Astrocyte (in vitro differentiated cells and primary cell): ENCODE measurements at regions not wholly inside any gene's neighbourhood (a gene's known extent, or its start where the extent isn't known, plus 50 kb on each side); places are given as distances from the start of the nearest gene placed in this dataset.

Source experiments
- DNase-seq: peaks from one replicate; pipeline ENCODE4 v3.0.0-alpha.2; 2010; ENCODE audit warnings: low read depth
- FAIRE-seq: peaks from 2 replicates; lab custom pipeline; 2011; peaks lifted over from hg19 to GRCh38; lab: Jason Lieb, UNC
- H2AFZ ChIP-seq: 2 replicates; pipeline ENCODE4 v1.6.0; 2012; ENCODE audit warnings: low read depth, low read length, inconsistent platforms
- H3K27ac ChIP-seq: 2 replicates; pipeline ENCODE4 v1.5.1; 2011; ENCODE audit warnings: low read depth, low read length, inconsistent platforms
- H3K27me3 ChIP-seq: 2 replicates; pipeline ENCODE4 v1.6.0; 2011; ENCODE audit warnings: low read length, inconsistent platforms; ENCODE audit not compliant: insufficient read depth
- H3K36me3 ChIP-seq: 2 replicates; pipeline ENCODE4 v1.5.1; 2011; ENCODE audit warnings: low read length, inconsistent platforms; ENCODE audit not compliant: insufficient read depth
- H3K4me1 ChIP-seq: 2 replicates; pipeline ENCODE4 v1.5.1; 2011; ENCODE audit warnings: low read length, inconsistent platforms; ENCODE audit not compliant: insufficient read depth
- H3K4me2 ChIP-seq: 2 replicates; pipeline ENCODE4 v1.6.0; 2012; ENCODE audit warnings: low read length, inconsistent platforms
- H3K4me3 ChIP-seq: 2 replicates; pipeline ENCODE4 v1.5.1; 2011; ENCODE audit warnings: low read depth, mild to moderate bottlenecking, low read length, inconsistent platforms; ENCODE audit not compliant: insufficient read depth
- H3K79me2 ChIP-seq: 2 replicates; pipeline ENCODE4 v1.6.0; 2012; ENCODE audit warnings: mild to moderate bottlenecking, low read length, inconsistent platforms; ENCODE audit not compliant: insufficient read depth
- H3K9ac ChIP-seq: 2 replicates; pipeline ENCODE4 v1.6.0; 2012; ENCODE audit warnings: mild to moderate bottlenecking, low read length, inconsistent platforms
- H3K9me3 ChIP-seq: 2 replicates; pipeline ENCODE4 v1.5.1; 2012; ENCODE audit warnings: low read depth, mild to moderate bottlenecking, low read length, inconsistent platforms; ENCODE audit not compliant: insufficient read depth
- H4K20me1 ChIP-seq: 2 replicates; pipeline ENCODE4 v1.6.0; 2012; ENCODE audit warnings: low read length, inconsistent platforms; ENCODE audit not compliant: insufficient read depth
- H3K27ac Mint-ChIP-seq: one replicate; pipeline ENCODE4 v1.8.0; 2021; ENCODE audit warnings: mild to moderate bottlenecking, mixed read lengths; ENCODE audit not compliant: unreplicated experiment
- H3K27me3 Mint-ChIP-seq: one replicate; pipeline ENCODE4 v1.8.0; 2021; ENCODE audit warnings: low read depth, mixed read lengths; ENCODE audit not compliant: unreplicated experiment
- H3K36me3 Mint-ChIP-seq: one replicate; pipeline ENCODE4 v1.8.0; 2021; ENCODE audit warnings: low read depth, mixed read lengths; ENCODE audit not compliant: unreplicated experiment
- H3K4me1 Mint-ChIP-seq: one replicate; pipeline ENCODE4 v1.8.0; 2021; ENCODE audit warnings: low read depth, mixed read lengths; ENCODE audit not compliant: unreplicated experiment
- H3K4me3 Mint-ChIP-seq: one replicate; pipeline ENCODE4 v1.8.0; 2021; ENCODE audit warnings: mild to moderate bottlenecking, moderate library complexity, mixed read lengths; ENCODE audit not compliant: unreplicated experiment
- H3K9me3 Mint-ChIP-seq: one replicate; pipeline ENCODE4 v1.8.0; 2021; ENCODE audit warnings: mild to moderate bottlenecking, mixed read lengths; ENCODE audit not compliant: unreplicated experiment
- CTCF ChIP-seq: IDR thresholded peaks from 2 replicates; pipeline ENCODE4 v1.5.1; 2011; ENCODE audit warnings: low read depth, mild to moderate bottlenecking, inconsistent platforms, low read length, moderate library complexity; ENCODE audit not compliant: insufficient read depth
- EZH2 ChIP-seq: IDR thresholded peaks from 2 replicates; pipeline ENCODE4 v1.6.1; 2012; ENCODE audit warnings: mild to moderate bottlenecking, low read length, inconsistent platforms; ENCODE audit not compliant: insufficient read depth

- Histone ChIP-seq H3K36me3 (no peaks in the 10 kb centered on the region), H2AFZ (no peak overlapping the region), H3K9ac (no peak overlapping the region), H3K27me3 (no peaks in the 10 kb centered on the region), H3K4me1 (no peaks in the 10 kb centered on the region), H3K4me3 (no peak overlapping the region), H3K27ac (no peak overlapping the region), H3K9me3 (no peaks in the 10 kb centered on the region), H4K20me1 (no peaks in the 10 kb centered on the region), H3K79me2 (no peaks in the 10 kb centered on the region), H3K4me2 (no peak overlapping the region)
- no peak for DNase-seq
- Mint-ChIP-seq H3K4me1 (no peaks in the 10 kb centered on the region), H3K4me3 (no peak overlapping the region), H3K27me3 (peaks cover 24% of the 10 kb centered on the region), H3K27ac (no peak overlapping the region), H3K36me3 (no peaks in the 10 kb centered on the region), H3K9me3 (no peaks in the 10 kb centered on the region)
- TF ChIP-seq CTCF (no peak), EZH2 (no peak)
- no peak for FAIRE-seq
These were observed 92.3 kb downstream of the GYPC start for GRCh38 chr2:126748188-126748760.

- FAIRE-seq: no peak
- Mint-ChIP-seq H3K36me3 (no peaks in the 10 kb centered on the region), H3K9me3 (no peaks in the 10 kb centered on the region)
These were observed 93.1 kb downstream of the GYPC start for GRCh38 chr2:126748929-126749518.

More at GRCh38 chr2:126748929-126749518, 93.1 kb downstream of the GYPC start:
- peaks cover 24% of the 10 kb centered on the region for H3K27me3 Mint-ChIP-seq
- Histone ChIP-seq H4K20me1 (no peaks in the 10 kb centered on the region), H3K9me3 (no peaks in the 10 kb centered on the region), H3K4me2 (no peak overlapping the region), H3K79me2 (no peaks in the 10 kb centered on the region), H3K27me3 (no peaks in the 10 kb centered on the region), H2AFZ (no peak overlapping the region), H3K4me3 (no peak overlapping the region), H3K27ac (no peak overlapping the region), H3K36me3 (no peaks in the 10 kb centered on the region), H3K4me1 (no peaks in the 10 kb centered on the region), H3K9ac (no peak overlapping the region)
- no peak overlapping the region for H3K27ac Mint-ChIP-seq
- no peak overlapping the region for H3K4me3 Mint-ChIP-seq
- no peak for DNase-seq
- no peak for TF ChIP-seq EZH2
- TF ChIP-seq CTCF: no peak
- H3K4me1 Mint-ChIP-seq: no peaks in the 10 kb centered on the region
